ENCODE measurements at regions not wholly inside any gene's neighbourhood (a gene's known extent, or its start where the extent isn't known, plus 50 kb on each side); places are given as distances from the start of the nearest gene placed in this dataset.
"Not testable (repeated sequence)": the region's sequence is repeated elsewhere in the genome, so short reads cannot be mapped to it uniquely, and the experiment has no call there.

GRCh38 chr17:20852990-20853370, 189.8 kb downstream of the USP22 start:
- H3K4me2 ChIP-seq (ENCODE audit: low read depth, low read length, poor library complexity, severe bottlenecking): no peak overlapping the region

GRCh38 chr17:20855910-20856470, 186.8 kb downstream of the USP22 start:
- not testable (repeated sequence) for H3K4me2 ChIP-seq (ENCODE audit: low read depth, low read length, poor library complexity, severe bottlenecking); H3K27me3 ChIP-seq (ENCODE audit: insufficient read depth, low read length, poor library complexity, severe bottlenecking); H4K20me1 ChIP-seq (ENCODE audit: insufficient read depth, low read length, poor library complexity, severe bottlenecking); H3K4me3 ChIP-seq (ENCODE audit: low read length, poor library complexity, severe bottlenecking); H3K9ac ChIP-seq (ENCODE audit: low read depth, low read length, poor library complexity, severe bottlenecking); H3K9me2 ChIP-seq (replicated peaks; ENCODE audit: low read depth, low read length); H3K4me1 ChIP-seq (ENCODE audit: insufficient read depth, low read length, poor library complexity, severe bottlenecking); H3K9me3 ChIP-seq (ENCODE audit: insufficient read depth, low read depth, low read length); H3K79me2 ChIP-seq (ENCODE audit: insufficient read depth, low read length); H3F3A ChIP-seq (ENCODE audit: low read depth); H2AFZ ChIP-seq (ENCODE audit: low read length); H3K36me3 ChIP-seq (ENCODE audit: insufficient read depth, low read length)

More at GRCh38 chr17:20852990-20853370, 189.8 kb downstream of the USP22 start:
- H3K79me2 ChIP-seq (ENCODE audit: insufficient read depth, low read length): no peaks in the 10 kb centered on the region
- H3K9me2 ChIP-seq (replicated peaks; ENCODE audit: low read depth, low read length): no peaks in the 10 kb centered on the region
- H3K27me3 ChIP-seq (ENCODE audit: insufficient read depth, low read length, poor library complexity, severe bottlenecking): no peaks in the 10 kb centered on the region
- H3K36me3 ChIP-seq (ENCODE audit: insufficient read depth, low read length): no peaks in the 10 kb centered on the region
- H3K4me3 ChIP-seq (ENCODE audit: low read length, poor library complexity, severe bottlenecking): no peak overlapping the region
- H3F3A ChIP-seq (ENCODE audit: low read depth): no peaks in the 10 kb centered on the region
- no peaks in the 10 kb centered on the region for H3K9me3 ChIP-seq (ENCODE audit: insufficient read depth, low read depth, low read length)
- no peaks in the 10 kb centered on the region for H3K4me1 ChIP-seq (ENCODE audit: insufficient read depth, low read length, poor library complexity, severe bottlenecking)
- H4K20me1 ChIP-seq (ENCODE audit: insufficient read depth, low read length, poor library complexity, severe bottlenecking): no peaks in the 10 kb centered on the region
- H3K9ac ChIP-seq (ENCODE audit: low read depth, low read length, poor library complexity, severe bottlenecking): no peak overlapping the region
- no peak overlapping the region for H2AFZ ChIP-seq (ENCODE audit: low read length)
- no peak for TF ChIP-seq CTCF (conservative IDR thresholded peaks at IDR 0.05; ENCODE audit: low read length)
- no peak for TF ChIP-seq EZH2phosphoT487 (IDR thresholded peaks at IDR 0.05; ENCODE audit: borderline replicate concordance)

- not testable (repeated sequence) for H3K4me1 ChIP-seq (ENCODE audit: insufficient read depth, low read length, poor library complexity, severe bottlenecking); H2AFZ ChIP-seq (ENCODE audit: low read length); H3K4me2 ChIP-seq (ENCODE audit: low read depth, low read length, poor library complexity, severe bottlenecking); H3K9ac ChIP-seq (ENCODE audit: low read depth, low read length, poor library complexity, severe bottlenecking); H3K79me2 ChIP-seq (ENCODE audit: insufficient read depth, low read length); H3K9me2 ChIP-seq (replicated peaks; ENCODE audit: low read depth, low read length); H4K20me1 ChIP-seq (ENCODE audit: insufficient read depth, low read length, poor library complexity, severe bottlenecking); H3K36me3 ChIP-seq (ENCODE audit: insufficient read depth, low read length); H3K9me3 ChIP-seq (ENCODE audit: insufficient read depth, low read depth, low read length); H3F3A ChIP-seq (ENCODE audit: low read depth); H3K27me3 ChIP-seq (ENCODE audit: insufficient read depth, low read length, poor library complexity, severe bottlenecking); H3K4me3 ChIP-seq (ENCODE audit: low read length, poor library complexity, severe bottlenecking)
Measured at GRCh38 chr17:20866444-20867209, 176.2 kb downstream of the USP22 start.

DNA sequence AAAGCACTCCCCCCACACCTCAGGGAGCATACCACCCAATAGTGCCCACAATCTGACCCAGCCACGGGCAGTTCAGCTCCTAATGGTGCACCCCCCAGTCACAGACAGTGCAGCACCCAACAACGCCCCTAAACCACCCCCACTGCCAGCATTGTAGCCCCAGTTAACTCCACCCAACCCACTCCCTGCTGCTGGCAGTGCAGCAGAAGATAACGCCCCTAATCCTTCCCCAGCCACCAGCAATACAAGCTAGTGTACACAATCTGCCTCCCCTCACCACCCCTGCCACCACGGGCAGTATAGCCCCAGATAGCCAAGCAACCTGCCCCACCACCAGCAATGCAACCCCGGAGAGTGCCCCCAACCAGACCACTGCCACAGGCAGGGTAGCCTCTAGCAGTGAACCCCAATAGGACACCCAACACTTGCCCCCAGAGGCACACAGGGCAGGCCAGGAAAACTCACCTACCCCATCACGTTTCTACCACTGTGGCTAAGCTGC, 175.3 kb downstream of the USP22 start:
- H3K9me2 ChIP-seq (replicated peaks; ENCODE audit: low read depth, low read length); H2AFZ ChIP-seq (ENCODE audit: low read length); H3K4me1 ChIP-seq (ENCODE audit: insufficient read depth, low read length, poor library complexity, severe bottlenecking); H3K79me2 ChIP-seq (ENCODE audit: insufficient read depth, low read length); H3F3A ChIP-seq (ENCODE audit: low read depth); H3K9me3 ChIP-seq (ENCODE audit: insufficient read depth, low read depth, low read length); H3K4me2 ChIP-seq (ENCODE audit: low read depth, low read length, poor library complexity, severe bottlenecking); H3K27me3 ChIP-seq (ENCODE audit: insufficient read depth, low read length, poor library complexity, severe bottlenecking); H3K4me3 ChIP-seq (ENCODE audit: low read length, poor library complexity, severe bottlenecking); H4K20me1 ChIP-seq (ENCODE audit: insufficient read depth, low read length, poor library complexity, severe bottlenecking); H3K36me3 ChIP-seq (ENCODE audit: insufficient read depth, low read length); H3K9ac ChIP-seq (ENCODE audit: low read depth, low read length, poor library complexity, severe bottlenecking): not testable (repeated sequence)

- H3K4me3 ChIP-seq (ENCODE audit: low read length, poor library complexity, severe bottlenecking); H3K79me2 ChIP-seq (ENCODE audit: insufficient read depth, low read length); H3K27me3 ChIP-seq (ENCODE audit: insufficient read depth, low read length, poor library complexity, severe bottlenecking); H3K4me1 ChIP-seq (ENCODE audit: insufficient read depth, low read length, poor library complexity, severe bottlenecking); H3F3A ChIP-seq (ENCODE audit: low read depth); H3K4me2 ChIP-seq (ENCODE audit: low read depth, low read length, poor library complexity, severe bottlenecking); H2AFZ ChIP-seq (ENCODE audit: low read length); H3K9me2 ChIP-seq (replicated peaks; ENCODE audit: low read depth, low read length); H3K9ac ChIP-seq (ENCODE audit: low read depth, low read length, poor library complexity, severe bottlenecking); H3K36me3 ChIP-seq (ENCODE audit: insufficient read depth, low read length); H3K9me3 ChIP-seq (ENCODE audit: insufficient read depth, low read depth, low read length); H4K20me1 ChIP-seq (ENCODE audit: insufficient read depth, low read length, poor library complexity, severe bottlenecking): not testable (repeated sequence)
Measured at GRCh38 chr17:20867938-20868661, 174.7 kb downstream of the USP22 start.

DNA sequence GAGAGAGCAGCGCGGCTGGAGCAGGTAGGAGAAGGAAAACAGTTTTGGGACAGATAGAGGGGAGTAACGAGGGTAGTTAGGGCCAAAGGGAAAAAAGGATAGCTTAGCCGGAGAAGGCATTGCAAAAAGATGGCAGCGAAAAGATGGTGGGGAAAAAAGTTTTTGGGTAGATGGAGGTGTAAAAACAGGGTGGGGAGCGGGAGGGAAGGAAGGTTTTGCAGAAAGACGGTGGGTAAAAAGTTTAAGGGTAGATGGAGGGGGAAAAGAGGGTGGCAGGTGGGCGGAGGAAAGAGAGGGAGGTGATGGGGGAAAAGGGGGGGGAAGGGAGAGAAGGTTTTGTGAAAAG, 174.2 kb downstream of the USP22 start:
- H3K9me2 ChIP-seq (replicated peaks; ENCODE audit: low read depth, low read length); H3K27me3 ChIP-seq (ENCODE audit: insufficient read depth, low read length, poor library complexity, severe bottlenecking); H3K4me1 ChIP-seq (ENCODE audit: insufficient read depth, low read length, poor library complexity, severe bottlenecking); H3K9me3 ChIP-seq (ENCODE audit: insufficient read depth, low read depth, low read length); H3F3A ChIP-seq (ENCODE audit: low read depth); H3K4me2 ChIP-seq (ENCODE audit: low read depth, low read length, poor library complexity, severe bottlenecking); H4K20me1 ChIP-seq (ENCODE audit: insufficient read depth, low read length, poor library complexity, severe bottlenecking); H3K79me2 ChIP-seq (ENCODE audit: insufficient read depth, low read length); H3K36me3 ChIP-seq (ENCODE audit: insufficient read depth, low read length); H3K4me3 ChIP-seq (ENCODE audit: low read length, poor library complexity, severe bottlenecking); H3K9ac ChIP-seq (ENCODE audit: low read depth, low read length, poor library complexity, severe bottlenecking); H2AFZ ChIP-seq (ENCODE audit: low read length): not testable (repeated sequence)

Measured in Loucy (cell line).